ENCODE measurements at regions not wholly inside any gene's neighbourhood (a gene's known extent, or its start where the extent isn't known, plus 50 kb on each side); places are given as distances from the start of the nearest gene placed in this dataset.

DNA sequence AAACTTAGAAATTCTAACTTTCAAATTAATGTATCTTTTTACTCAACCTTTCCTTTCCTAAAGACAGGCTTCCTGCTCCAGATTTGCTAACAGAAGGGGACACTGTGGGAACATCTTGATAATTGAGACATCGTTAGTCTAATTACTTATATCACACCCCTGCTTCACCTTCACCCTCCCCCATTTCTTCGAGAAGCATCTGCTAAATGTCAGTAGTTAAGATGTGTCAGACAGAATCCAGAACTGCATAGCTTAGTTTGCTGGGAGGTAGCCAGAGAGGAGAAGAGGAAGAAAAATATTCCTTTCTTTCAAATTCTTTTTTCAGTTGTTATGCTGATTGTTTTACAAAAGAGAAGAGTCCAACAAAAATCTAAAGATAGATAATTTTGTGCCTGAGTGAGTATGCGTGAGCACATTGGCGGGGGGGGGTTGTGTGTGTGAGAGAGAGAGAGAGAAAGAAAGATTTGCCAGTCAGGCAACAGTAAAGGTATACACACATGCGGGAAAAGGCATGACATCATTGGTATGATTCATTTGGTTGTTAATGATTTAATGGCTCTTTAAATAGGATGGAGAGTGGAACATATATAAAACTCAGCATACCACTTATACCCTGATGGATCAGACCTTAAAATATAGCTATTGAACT is 192.4 kb downstream of the PTN start:
- H3K9me2 ChIP-seq: no peaks in the 10 kb centered on the region
- 18% methylated on average over 5 of the region's 5 CpGs for WGBS (ENCODE audit: low lambda C conversion rate)
- H4K20me1 ChIP-seq (ENCODE audit: insufficient read depth): no peaks in the 10 kb centered on the region
- peaks cover 11% of the 10 kb centered on the region for H3F3A ChIP-seq (replicated peaks; ENCODE audit: insufficient read depth)
- no peak for DNase-seq
- H3K79me2 ChIP-seq (ENCODE audit: insufficient read depth): no peaks in the 10 kb centered on the region
- no peaks in the 10 kb centered on the region for H3K36me3 ChIP-seq (replicated peaks in 1 of 2; ENCODE audit: control insufficient read depth in 1 of 2, insufficient read depth in 2 of 2, low read length in 1 of 2)
- no peak overlapping the region for H3K4me3 ChIP-seq (ENCODE audit: low read depth in 2 of 2, low read length in 1 of 2)
- CTCF ChIA-PET: no interaction called here
- POLR2A ChIA-PET: no interaction called here
- no peak overlapping the region for H2AFZ ChIP-seq (ENCODE audit: low read depth)
- no peaks in the 10 kb centered on the region for H3K27me3 ChIP-seq (ENCODE audit: insufficient read depth)
- TF ChIP-seq FOSL2 (IDR thresholded peaks at IDR 0.05; ENCODE audit: borderline replicate concordance, low read depth) (peak; percentile 22; the same call in 1 of the 2 replicates), CHD2 (IDR thresholded peaks at IDR 0.05; ENCODE audit: low read length, partially characterized antibody) (no peak), POLR2AphosphoS5 (IDR thresholded peaks at IDR 0.05; ENCODE audit: low read depth, low read length) (peak; percentile 35; the same call in 1 of the 2 replicates), TCF12 (IDR thresholded peaks at IDR 0.05) (peak; percentile 90), FOXJ3 (CRISPR knock-in tag; IDR thresholded peaks at IDR 0.05) (no peak), JUND (IDR thresholded peaks at IDR 0.05) (peak; percentile 9; the same call in 1 of the 2 replicates)
- TF ChIP-seq, protein P1, sequence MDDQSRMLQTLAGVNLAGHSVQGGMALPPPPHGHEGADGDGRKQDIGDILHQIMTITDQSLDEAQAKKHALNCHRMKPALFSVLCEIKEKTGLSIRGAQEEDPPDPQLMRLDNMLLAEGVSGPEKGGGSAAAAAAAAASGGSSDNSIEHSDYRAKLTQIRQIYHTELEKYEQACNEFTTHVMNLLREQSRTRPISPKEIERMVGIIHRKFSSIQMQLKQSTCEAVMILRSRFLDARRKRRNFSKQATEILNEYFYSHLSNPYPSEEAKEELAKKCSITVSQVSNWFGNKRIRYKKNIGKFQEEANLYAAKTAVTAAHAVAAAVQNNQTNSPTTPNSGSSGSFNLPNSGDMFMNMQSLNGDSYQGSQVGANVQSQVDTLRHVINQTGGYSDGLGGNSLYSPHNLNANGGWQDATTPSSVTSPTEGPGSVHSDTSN (IDR thresholded peaks at IDR 0.05): peak; percentile 67; the same call in 1 of the 2 replicates
- 0 out of 4 replicates have a peak, but pooled peaks cover 0 to 10% of the 10 kb centered on the region in 2 experiments for H3K4me1 ChIP-seq (ENCODE audit: control insufficient read depth in 1 of 2, insufficient read depth in 2 of 2, low read depth in 1 of 2, low read length in 1 of 2)
- H3K9ac ChIP-seq: no peak overlapping the region
- H3K9me3 ChIP-seq: no peaks in the 10 kb centered on the region
- peak overlapping the region in 1 of 2 experiments; percentile 32; a peak in 2 of 4 replicates for H3K27ac ChIP-seq (ENCODE audit: low read depth in 2 of 2, low read length in 1 of 2)
- H3K4me2 ChIP-seq: no peak overlapping the region

DNA sequence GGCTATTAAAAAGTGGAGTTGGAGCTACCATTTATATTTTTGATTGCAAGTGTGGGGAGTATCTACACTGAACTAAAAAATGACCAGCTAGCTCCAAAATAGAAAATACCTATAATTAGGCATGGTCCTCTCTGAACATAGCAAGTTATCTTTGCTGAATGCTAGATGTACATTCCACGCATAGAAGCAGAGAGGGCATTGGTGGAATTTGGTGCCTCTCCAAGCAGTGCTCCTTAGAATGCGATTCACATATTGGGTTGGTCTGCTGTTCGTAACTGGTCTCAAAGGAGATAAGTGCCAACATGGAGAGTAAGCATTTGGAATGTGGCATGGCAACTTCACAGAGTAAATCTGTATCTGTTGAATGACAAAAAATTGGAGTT is 196.2 kb downstream of the PTN start:
- Histone ChIP-seq H3K9me3 (no peaks in the 10 kb centered on the region), H2AFZ (ENCODE audit: low read depth) (peak overlapping the region; percentile 50; the same call in 1 of the 2 replicates), H3K9me2 (no peaks in the 10 kb centered on the region), H3K4me3 (ENCODE audit: low read depth in 2 of 2, low read length in 1 of 2) (no peak overlapping the region), H3K27me3 (ENCODE audit: insufficient read depth) (no peaks in the 10 kb centered on the region), H3K36me3 (replicated peaks in 1 of 2; ENCODE audit: control insufficient read depth in 1 of 2, insufficient read depth in 2 of 2, low read length in 1 of 2) (no peaks in the 10 kb centered on the region), H3K79me2 (ENCODE audit: insufficient read depth) (no peaks in the 10 kb centered on the region), H3K4me2 (peak overlapping the region; percentile 30; the same call in 1 of the 2 replicates), H3F3A (replicated peaks; ENCODE audit: insufficient read depth) (peaks cover 19% of the 10 kb centered on the region), H4K20me1 (ENCODE audit: insufficient read depth) (no peaks in the 10 kb centered on the region), H3K9ac (no peak overlapping the region), H3K27ac (ENCODE audit: low read depth in 2 of 2, low read length in 1 of 2) (peak overlapping the region in 1 of 2 experiments; percentile 57; a peak in 1 of 4 replicates), H3K4me1 (ENCODE audit: control insufficient read depth in 1 of 2, insufficient read depth in 2 of 2, low read depth in 1 of 2, low read length in 1 of 2) (0 out of 4 replicates have a peak, but pooled peaks cover 0 to 16% of the 10 kb centered on the region in 2 experiments)
- DNase-seq: no peak
- TF ChIP-seq NFIC (IDR thresholded peaks at IDR 0.05; ENCODE audit: borderline replicate concordance) (no peak), RAD21 (IDR thresholded peaks at IDR 0.05; ENCODE audit: low read length) (no peak), MEF2A (IDR thresholded peaks at IDR 0.05; ENCODE audit: borderline replicate concordance, low read depth) (no peak), CHD2 (IDR thresholded peaks at IDR 0.05; ENCODE audit: low read length, partially characterized antibody) (no peak)
- TF ChIP-seq, protein P2, sequence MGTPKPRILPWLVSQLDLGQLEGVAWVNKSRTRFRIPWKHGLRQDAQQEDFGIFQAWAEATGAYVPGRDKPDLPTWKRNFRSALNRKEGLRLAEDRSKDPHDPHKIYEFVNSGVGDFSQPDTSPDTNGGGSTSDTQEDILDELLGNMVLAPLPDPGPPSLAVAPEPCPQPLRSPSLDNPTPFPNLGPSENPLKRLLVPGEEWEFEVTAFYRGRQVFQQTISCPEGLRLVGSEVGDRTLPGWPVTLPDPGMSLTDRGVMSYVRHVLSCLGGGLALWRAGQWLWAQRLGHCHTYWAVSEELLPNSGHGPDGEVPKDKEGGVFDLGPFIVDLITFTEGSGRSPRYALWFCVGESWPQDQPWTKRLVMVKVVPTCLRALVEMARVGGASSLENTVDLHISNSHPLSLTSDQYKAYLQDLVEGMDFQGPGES (IDR thresholded peaks at IDR 0.05; ENCODE audit: low read depth, low read length): no peak
- ChIA-PET POLR2A (no interaction called here), CTCF (interaction anchor here (0.7 to 1.4 kb wide), 2 partner anchors 9 to 22 kb away, joined by 3 read pairs; no protein-coding TSS in a partner anchor)
- WGBS (ENCODE audit: low lambda C conversion rate): 73% methylated on average over 3 of the region's 3 CpGs
